Stimulated activated CD8-positive, alpha-beta memory T cell treated with anti-CD3 and anti-CD28 coated beads, Interleukin-12 subunit alpha, Interleukin-12 subunit beta, amount 100 ng/mL, for 24 hours (primary cell): ENCODE measurements at regions not wholly inside any gene's neighbourhood (a gene's known extent, or its start where the extent isn't known, plus 50 kb on each side); places are given as distances from the start of the nearest gene placed in this dataset.

ENCODE experiments used
- DNase-seq: peaks from one replicate; pipeline ENCODE4 v3.0.0-alpha.2; 2020; ENCODE audit errors: extremely low read depth

GRCh38 chr4:14835708-14836425, 166.4 kb upstream of the CPEB2 start:
- no peak for DNase-seq

DNA sequence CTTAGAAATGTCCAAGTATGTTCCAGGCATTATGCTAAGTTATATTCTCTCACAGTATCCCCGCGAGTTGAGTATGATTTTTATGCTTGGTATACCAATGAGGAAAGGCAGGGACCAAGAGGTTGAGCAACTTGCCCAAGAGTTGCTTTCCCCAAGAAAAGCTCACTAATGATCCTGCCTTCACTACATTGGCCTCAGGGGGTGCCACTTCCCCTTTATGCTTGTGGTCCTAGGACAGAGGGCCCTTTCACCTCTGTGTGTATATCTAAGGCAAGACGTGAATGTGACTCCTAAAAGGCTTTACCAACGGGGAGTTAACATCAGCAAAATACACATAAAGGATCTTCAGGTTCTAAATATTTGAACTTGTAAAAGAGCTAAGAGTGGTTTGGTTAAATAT, 164.4 kb upstream of the CPEB2 start:
- DNase-seq: no peak

- DNase-seq: no peak
Observed at GRCh38 chr4:14841801-14842768, 160.2 kb upstream of the CPEB2 start.

DNA sequence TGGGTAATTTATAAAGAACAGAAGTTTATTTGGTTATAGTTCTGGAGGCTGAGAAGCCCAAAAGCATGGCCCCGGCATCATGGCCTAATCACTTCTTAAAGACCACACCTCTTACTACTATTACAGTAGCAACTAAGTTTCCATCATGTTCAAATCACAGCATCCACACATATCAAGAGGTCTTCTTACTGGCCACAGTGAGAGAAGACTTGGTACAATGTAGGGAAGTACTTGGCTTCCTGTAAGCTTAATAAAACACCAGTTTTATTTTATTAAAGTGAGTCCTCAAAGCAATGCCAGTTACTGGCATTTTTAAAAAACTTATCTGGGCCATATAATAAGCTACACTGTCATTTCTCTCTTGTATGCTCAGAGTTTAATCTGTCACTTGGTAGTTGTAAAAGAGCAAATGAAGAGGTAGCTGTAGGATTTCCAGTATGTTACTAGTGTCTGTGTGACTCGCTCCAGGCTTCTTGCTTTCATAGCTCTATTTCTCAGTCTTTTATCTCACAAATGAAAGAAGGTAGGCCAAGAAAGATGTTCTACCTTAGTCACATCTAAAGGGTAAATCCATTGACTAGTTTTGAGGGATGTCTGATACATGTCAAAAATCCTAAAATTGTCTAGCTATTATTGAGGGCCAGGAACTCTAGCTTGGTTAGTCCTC, 159.2 kb upstream of the CPEB2 start:
- no peak for DNase-seq

DNA sequence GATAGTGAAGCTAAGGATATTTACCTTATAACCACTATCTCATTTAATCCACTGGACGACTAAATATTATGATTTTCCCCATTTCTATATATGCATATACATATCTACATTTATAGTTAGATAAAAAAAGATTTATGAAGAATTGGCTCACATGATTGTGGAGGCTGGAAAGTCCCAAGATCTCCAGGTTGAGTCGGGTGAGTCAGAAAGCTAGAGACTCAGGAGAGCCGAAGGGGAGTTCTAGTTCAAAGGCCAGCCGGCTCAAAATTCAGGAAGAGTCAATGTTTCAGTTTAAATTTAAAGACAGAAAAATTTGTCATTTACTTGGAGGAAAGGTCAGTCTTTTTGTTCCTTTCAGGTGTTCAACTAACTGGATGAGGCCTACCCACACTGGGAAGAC, 158.2 kb upstream of the CPEB2 start:
- no peak for DNase-seq

- no peak for DNase-seq
Observed at GRCh38 chr4:14848229-14848628, 154.1 kb upstream of the CPEB2 start.

GRCh38 chr4:14850455-14851097, 151.7 kb upstream of the CPEB2 start:
- no peak for DNase-seq

GRCh38 chr4:14853176-14853943, 148.9 kb upstream of the CPEB2 start:
- DNase-seq: no peak

DNA sequence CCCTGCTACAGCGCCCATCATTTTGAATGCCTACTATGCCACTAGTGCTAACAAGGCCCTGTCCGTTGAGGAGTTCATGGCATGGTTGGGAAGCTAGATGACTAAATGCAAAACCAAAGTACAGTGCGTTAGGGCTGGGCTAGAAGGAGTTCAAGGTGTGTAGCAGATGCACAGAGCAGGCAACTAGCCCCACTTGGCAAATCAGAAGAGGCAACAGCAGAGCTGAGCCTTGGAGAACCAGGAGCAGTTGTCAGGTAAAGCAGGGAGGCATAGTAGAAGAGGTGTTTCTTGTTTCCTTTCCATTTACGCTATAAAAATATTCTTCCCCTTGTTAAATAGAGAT, 146.6 kb upstream of the CPEB2 start:
- no peak for DNase-seq

- DNase-seq: peak; percentile 23
Observed at GRCh38 chr4:14856062-14856933, 146.0 kb upstream of the CPEB2 start.

DNA sequence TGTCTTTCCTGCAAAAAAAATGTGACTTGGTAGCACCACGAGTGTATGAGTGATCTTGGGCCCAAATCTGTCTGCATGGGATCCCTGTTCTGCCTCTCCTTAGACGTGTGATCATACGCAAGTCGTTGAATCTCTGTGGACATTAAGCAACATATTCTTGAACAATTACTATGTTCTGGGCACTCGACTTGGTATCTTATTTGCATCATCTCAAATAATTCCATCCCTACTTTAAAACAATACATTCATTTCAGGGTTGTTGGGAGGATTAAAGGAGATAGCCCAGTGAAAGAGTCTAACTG, 145.4 kb upstream of the CPEB2 start:
- DNase-seq: no peak

DNA sequence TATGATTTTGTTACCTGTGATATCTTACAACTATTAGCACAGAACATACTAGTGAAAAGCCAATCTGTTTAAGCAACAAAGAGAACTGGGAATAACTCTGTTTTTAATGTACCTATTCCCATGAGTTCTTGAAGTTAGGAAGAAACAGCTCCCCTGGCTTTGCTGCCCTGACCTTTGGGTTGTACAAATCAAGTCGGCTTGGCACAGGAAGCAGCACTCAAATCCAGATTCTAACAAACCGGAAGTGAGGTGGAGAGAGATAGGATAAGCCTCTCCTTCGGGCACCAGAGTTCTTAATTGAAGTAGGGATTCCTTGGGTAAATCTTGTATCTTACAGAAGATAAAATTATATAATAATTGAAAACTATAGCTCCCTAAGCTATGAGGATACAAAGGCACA, 144.8 kb upstream of the CPEB2 start:
- DNase-seq: no peak

DNA sequence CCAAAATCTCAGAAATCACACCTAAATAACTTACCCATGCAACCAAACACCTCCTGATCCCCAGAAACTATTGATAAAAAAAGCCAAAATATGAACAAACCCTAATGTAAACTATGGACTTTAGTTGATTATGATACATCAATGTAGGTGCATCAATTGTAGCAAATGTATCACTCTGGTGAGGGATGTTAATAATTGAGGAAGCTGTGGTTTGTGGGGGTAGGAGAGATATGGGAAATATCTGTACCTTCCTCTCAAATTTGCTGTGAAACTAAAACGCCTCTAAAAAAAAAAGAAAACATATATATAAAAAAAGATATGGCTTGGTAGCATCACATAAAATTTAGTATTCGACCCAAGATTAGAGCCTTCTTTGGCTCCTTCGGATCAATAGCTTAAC, 144.3 kb upstream of the CPEB2 start:
- DNase-seq: no peak

- DNase-seq: no peak
Observed at GRCh38 chr4:14862891-14863290, 139.4 kb upstream of the CPEB2 start.

DNA sequence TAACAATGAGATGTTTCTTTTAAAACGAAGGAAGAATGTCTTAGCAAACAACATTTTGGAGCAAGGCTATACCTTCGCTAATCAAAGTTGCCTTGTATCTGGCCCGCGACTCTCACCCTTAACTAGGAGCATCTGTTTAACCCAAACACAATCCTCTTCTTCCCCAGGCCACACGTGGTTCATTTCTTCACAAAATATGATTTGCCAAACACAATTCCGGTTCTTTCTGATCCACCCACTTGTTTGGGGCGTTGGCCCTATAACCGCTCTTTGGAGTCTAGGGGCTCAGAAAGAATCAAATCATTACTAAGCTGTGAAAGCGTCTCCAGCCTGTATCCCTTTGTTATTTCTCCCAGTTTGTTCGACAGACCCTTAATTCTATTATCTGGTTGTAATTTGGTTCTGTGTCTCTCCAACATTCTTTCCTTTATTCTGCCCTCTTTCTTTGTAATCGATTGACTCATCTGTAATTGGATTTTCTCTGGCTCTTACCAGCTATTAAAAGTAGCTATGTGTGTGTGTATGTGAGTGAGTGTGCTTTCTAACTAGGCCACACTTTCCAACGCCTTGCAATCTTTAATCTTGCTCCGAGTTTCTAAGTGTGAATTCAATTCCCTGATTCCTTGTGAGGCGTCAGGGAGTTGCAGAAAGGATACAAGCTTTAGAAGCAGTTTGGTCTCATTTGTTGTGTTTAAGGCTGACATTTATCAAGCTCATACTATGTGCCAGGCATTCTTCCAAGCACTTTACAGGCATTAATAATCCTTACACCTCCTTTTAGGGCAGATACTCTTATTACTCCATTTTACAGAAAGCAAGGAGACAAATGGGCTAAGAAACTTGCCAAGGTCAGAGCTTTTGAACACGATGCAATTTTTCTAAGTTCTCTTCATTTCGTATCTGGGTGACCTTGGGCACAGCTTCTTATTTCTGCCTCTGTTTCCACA, 138.6 kb upstream of the CPEB2 start:
- no peak for DNase-seq

- no peak for DNase-seq
Observed at GRCh38 chr4:14864365-14865030, 137.8 kb upstream of the CPEB2 start.

GRCh38 chr4:14865031-14865366, 137.3 kb upstream of the CPEB2 start:
- DNase-seq: no peak

- DNase-seq: no peak
Observed at GRCh38 chr4:14865804-14866203, 136.5 kb upstream of the CPEB2 start.

- DNase-seq: no peak
Observed at GRCh38 chr4:14867847-14868246, 134.4 kb upstream of the CPEB2 start.
